Ascending aorta (tissue), 2 donors: ENCODE measurements at regions not wholly inside any gene's neighbourhood (a gene's known extent, or its start where the extent isn't known, plus 50 kb on each side); places are given as distances from the start of the nearest gene placed in this dataset.

ENCODE experiments used
- DNase-seq, 2 donors: peaks; one replicate each; pipeline ENCODE4 v3.0.0-alpha.2; 2019; ENCODE audit warnings: low spot score in 2 of 2
- H3K27ac ChIP-seq, 2 donors: fragments of 200-600 bp; sonication (generic); one replicate each; pipeline ENCODE4 v1.5.1; 2016 to 2017; ENCODE audit warnings: mild to moderate bottlenecking in 1 of 2
- H3K27me3 ChIP-seq: fragments of 200-600 bp; sonication (generic); one replicate; pipeline ENCODE4 v1.5.1; 2017
- H3K36me3 ChIP-seq, 2 donors: fragments of 200-600 bp; sonication (generic); one replicate each; pipeline ENCODE4 v1.5.1; 2016
- H3K4me1 ChIP-seq, 2 donors: fragments of 200-600 bp; sonication (generic); one replicate each; pipeline ENCODE4 v1.5.1; 2016 to 2017; ENCODE audit warnings: mild to moderate bottlenecking in 1 of 2
- H3K4me3 ChIP-seq, 2 donors: fragments of 200-600 bp; sonication (generic); one replicate each; pipeline ENCODE4 v1.5.1; 2016 to 2017; ENCODE audit warnings: mild to moderate bottlenecking in 1 of 2
- H3K9me3 ChIP-seq, 2 donors: fragments of 200-600 bp; sonication (generic); one replicate each; pipeline ENCODE4 v1.5.1; 2016
- CTCF ChIP-seq, 3 experiments: fragments of 200-600 bp in 2 of 3; fragments of 450-650 bp in 1 of 3; sonication (generic) in 2 of 3; IDR thresholded peaks; one replicate each; pipeline ENCODE4 v1.5.1; 2016 to 2019; ENCODE audit warnings: antibody characterized with exemption in 3 of 3, mild to moderate bottlenecking in 1 of 3, moderate library complexity in 1 of 3
- intact Hi-C: fragments of 100-400 bp; cut with DNase I; formaldehyde crosslinking; loops from one replicate; pipeline ENCODE4 v1.15.1; 2023

- DNase-seq, result no peak
Measured at GRCh38 chr5:21672911-21673310, 1180.2 kb downstream of the CDH12 start.

GRCh38 chr5:21672360-21672759 lies 1180.8 kb downstream of the CDH12 start:
- no peak for DNase-seq
- Histone ChIP-seq H3K4me1 (no peaks in the 10 kb centered on the region), H3K9me3 (no peaks in the 10 kb centered on the region), H3K36me3 (no peaks in the 10 kb centered on the region), H3K4me3 (no peak overlapping the region), H3K27me3 (no peaks in the 10 kb centered on the region), H3K27ac (no peak overlapping the region)
- no peak for TF ChIP-seq CTCF (IDR thresholded peaks at IDR 0.05)
- intact Hi-C loops, result no loop called here

More at GRCh38 chr5:21672911-21673310, 1180.2 kb downstream of the CDH12 start:
- Histone ChIP-seq H3K4me3 (no peak overlapping the region), H3K27me3 (no peaks in the 10 kb centered on the region), H3K36me3 (no peaks in the 10 kb centered on the region), H3K9me3 (no peaks in the 10 kb centered on the region), H3K27ac (no peak overlapping the region), H3K4me1 (no peaks in the 10 kb centered on the region)
- no peak for TF ChIP-seq CTCF (IDR thresholded peaks at IDR 0.05)
- intact Hi-C loops, result no loop called here

GRCh38 chr5:21665524-21665923 lies 1187.6 kb downstream of the CDH12 start:
- no peak overlapping the region for H3K4me3 ChIP-seq
- no peaks in the 10 kb centered on the region for H3K27me3 ChIP-seq
- no peaks in the 10 kb centered on the region for H3K36me3 ChIP-seq
- H3K9me3 ChIP-seq, result no peaks in the 10 kb centered on the region
- no peak overlapping the region for H3K27ac ChIP-seq
- DNase-seq, result no peak
- intact Hi-C loops, result no loop called here
- H3K4me1 ChIP-seq, result no peaks in the 10 kb centered on the region
- no peak for TF ChIP-seq CTCF (IDR thresholded peaks at IDR 0.05)

GRCh38 chr5:21663082-21663481 lies 1190.1 kb downstream of the CDH12 start:
- DNase-seq, result no peak
- H3K9me3 ChIP-seq, result no peaks in the 10 kb centered on the region
- TF ChIP-seq CTCF (IDR thresholded peaks at IDR 0.05), result no peak
- intact Hi-C loops, result no loop called here
- no peaks in the 10 kb centered on the region for H3K4me1 ChIP-seq
- no peak overlapping the region for H3K27ac ChIP-seq
- H3K36me3 ChIP-seq, result no peaks in the 10 kb centered on the region
- H3K27me3 ChIP-seq, result no peaks in the 10 kb centered on the region
- H3K4me3 ChIP-seq, result no peak overlapping the region

GRCh38 chr5:21661184-21661583 lies 1192.0 kb downstream of the CDH12 start:
- H3K27me3 ChIP-seq, result no peaks in the 10 kb centered on the region
- no peaks in the 10 kb centered on the region for H3K36me3 ChIP-seq
- intact Hi-C loops, result no loop called here
- no peak for TF ChIP-seq CTCF (IDR thresholded peaks at IDR 0.05)
- H3K4me3 ChIP-seq, result no peak overlapping the region
- H3K27ac ChIP-seq, result no peak overlapping the region
- H3K9me3 ChIP-seq, result no peaks in the 10 kb centered on the region
- no peaks in the 10 kb centered on the region for H3K4me1 ChIP-seq
- no peak for DNase-seq

- Histone ChIP-seq H3K27me3 (no peaks in the 10 kb centered on the region), H3K36me3 (no peaks in the 10 kb centered on the region), H3K9me3 (no peaks in the 10 kb centered on the region), H3K4me1 (no peaks in the 10 kb centered on the region), H3K27ac (no peak overlapping the region), H3K4me3 (no peak overlapping the region)
- intact Hi-C loops, result no loop called here
- TF ChIP-seq CTCF (IDR thresholded peaks at IDR 0.05), result no peak
- no peak for DNase-seq
Measured at GRCh38 chr5:21654556-21654955, 1198.6 kb downstream of the CDH12 start.
